ENCODE measurements at regions not wholly inside any gene's neighbourhood (a gene's known extent, or its start where the extent isn't known, plus 50 kb on each side); places are given as distances from the start of the nearest gene placed in this dataset.
"Not testable (repeated sequence)": the region's sequence is repeated elsewhere in the genome, so short reads cannot be mapped to it uniquely, and the experiment has no call there.

DNA sequence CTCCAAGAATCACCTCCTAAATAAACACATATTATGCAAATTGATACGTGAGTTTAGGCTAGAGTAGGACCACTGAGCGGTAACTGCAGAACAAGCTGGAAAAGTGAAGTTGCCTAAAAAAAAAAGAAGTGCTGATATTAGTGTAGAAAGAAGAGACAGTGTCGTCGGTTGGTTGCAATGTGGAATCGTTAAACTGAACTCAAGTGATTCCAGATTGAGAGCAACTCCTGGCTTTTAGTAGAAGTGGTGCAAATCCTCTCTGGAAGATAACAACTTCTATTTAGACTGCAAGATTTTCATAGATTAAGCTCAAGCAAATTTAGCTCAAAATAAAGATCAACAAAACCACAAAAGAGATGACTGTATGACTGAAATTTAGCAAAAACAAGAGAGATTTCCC is 97.0 kb upstream of the PGR start:
- no peak overlapping the region for H2AFZ ChIP-seq (ENCODE audit: insufficient read depth, low read depth, low read length, poor library complexity, severe bottlenecking)
- no peak overlapping the region for H3K4me3 ChIP-seq (replicated peaks in 1 of 3; ENCODE audit: low read depth in 2 of 3, low read length in 3 of 3)
- H3K79me2 ChIP-seq (ENCODE audit: insufficient read depth, low read length): no peaks in the 10 kb centered on the region
- Mint-ChIP-seq H3K27me3 (ENCODE audit: low read depth in 3 of 3) (no peaks in the 10 kb centered on the region), H3K27ac (no peak overlapping the region), H3K4me3 (no peak overlapping the region), H3K9me3 (peaks cover 13 to 44% (median 23%) of the 10 kb centered on the region in 7 donors), H3K4me1 (no peaks in the 10 kb centered on the region), H3K36me3 (no peaks in the 10 kb centered on the region)
- no peaks in the 10 kb centered on the region for H4K20me1 ChIP-seq (ENCODE audit: insufficient read depth, low read length)
- peaks cover 35 to 38% of the 10 kb centered on the region in 2 donors for H3K9me3 ChIP-seq (replicated peaks in 1 of 2; ENCODE audit: control insufficient read depth in 1 of 2, insufficient read depth in 1 of 2, low read length in 2 of 2)
- H3K4me2 ChIP-seq (replicated peaks; ENCODE audit: extremely low read depth, low read length, poor library complexity, severe bottlenecking): no peak overlapping the region
- no peaks in the 10 kb centered on the region for H3K36me3 ChIP-seq (replicated peaks in 1 of 2; ENCODE audit: control insufficient read depth in 1 of 2, insufficient read depth in 2 of 2, low read length in 2 of 2)
- no peak for DNase-seq
- TF ChIP-seq, protein P1, sequence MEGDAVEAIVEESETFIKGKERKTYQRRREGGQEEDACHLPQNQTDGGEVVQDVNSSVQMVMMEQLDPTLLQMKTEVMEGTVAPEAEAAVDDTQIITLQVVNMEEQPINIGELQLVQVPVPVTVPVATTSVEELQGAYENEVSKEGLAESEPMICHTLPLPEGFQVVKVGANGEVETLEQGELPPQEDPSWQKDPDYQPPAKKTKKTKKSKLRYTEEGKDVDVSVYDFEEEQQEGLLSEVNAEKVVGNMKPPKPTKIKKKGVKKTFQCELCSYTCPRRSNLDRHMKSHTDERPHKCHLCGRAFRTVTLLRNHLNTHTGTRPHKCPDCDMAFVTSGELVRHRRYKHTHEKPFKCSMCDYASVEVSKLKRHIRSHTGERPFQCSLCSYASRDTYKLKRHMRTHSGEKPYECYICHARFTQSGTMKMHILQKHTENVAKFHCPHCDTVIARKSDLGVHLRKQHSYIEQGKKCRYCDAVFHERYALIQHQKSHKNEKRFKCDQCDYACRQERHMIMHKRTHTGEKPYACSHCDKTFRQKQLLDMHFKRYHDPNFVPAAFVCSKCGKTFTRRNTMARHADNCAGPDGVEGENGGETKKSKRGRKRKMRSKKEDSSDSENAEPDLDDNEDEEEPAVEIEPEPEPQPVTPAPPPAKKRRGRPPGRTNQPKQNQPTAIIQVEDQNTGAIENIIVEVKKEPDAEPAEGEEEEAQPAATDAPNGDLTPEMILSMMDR (IDR thresholded peaks at IDR 0.05): no peak
- 100% methylated on average over 1 of the region's 5 CpGs for WGBS (ENCODE audit: insufficient coverage)
- no peaks in the 10 kb centered on the region for H3K27me3 ChIP-seq (ENCODE audit: control insufficient read depth in 2 of 2, insufficient read depth in 2 of 2, low read length in 2 of 2)
- no peaks in the 10 kb centered on the region for H3K4me1 ChIP-seq (ENCODE audit: control insufficient read depth in 1 of 2, insufficient read depth in 2 of 2, low read length in 2 of 2)
- no peak overlapping the region for H3K9ac ChIP-seq (ENCODE audit: insufficient read depth, low read length, poor library complexity, severe bottlenecking)
- H3K27ac ChIP-seq (ENCODE audit: low read depth in 1 of 2, low read length in 2 of 2): no peak overlapping the region
- intact Hi-C loops (cut with micrococcal nuclease): no loop called here

GRCh38 chr11:101224221-101224620 is 94.6 kb upstream of the PGR start:
- intact Hi-C loops (cut with micrococcal nuclease): no loop called here
- no peak for DNase-seq
- Mint-ChIP-seq H3K27ac (no peak overlapping the region), H3K9me3 (peaks cover 19 to 41% (median 23%) of the 10 kb centered on the region in 7 donors), H3K4me3 (no peak overlapping the region), H3K27me3 (ENCODE audit: low read depth in 3 of 3) (no peaks in the 10 kb centered on the region), H3K36me3 (no peaks in the 10 kb centered on the region), H3K4me1 (no peaks in the 10 kb centered on the region)
- no peaks in the 10 kb centered on the region for H4K20me1 ChIP-seq (ENCODE audit: insufficient read depth, low read length)
- 81% methylated on average over 2 of the region's 2 CpGs for WGBS (ENCODE audit: insufficient coverage)
- no peak overlapping the region for H3K27ac ChIP-seq (ENCODE audit: low read depth in 1 of 2, low read length in 2 of 2)
- no peak overlapping the region for H3K4me2 ChIP-seq (replicated peaks; ENCODE audit: extremely low read depth, low read length, poor library complexity, severe bottlenecking)
- no peak overlapping the region for H3K4me3 ChIP-seq (replicated peaks in 1 of 3; ENCODE audit: low read depth in 2 of 3, low read length in 3 of 3)
- peaks cover 36 to 43% of the 10 kb centered on the region in 2 donors for H3K9me3 ChIP-seq (replicated peaks in 1 of 2; ENCODE audit: control insufficient read depth in 1 of 2, insufficient read depth in 1 of 2, low read length in 2 of 2)
- H3K9ac ChIP-seq (ENCODE audit: insufficient read depth, low read length, poor library complexity, severe bottlenecking): no peak overlapping the region
- no peaks in the 10 kb centered on the region for H3K27me3 ChIP-seq (ENCODE audit: control insufficient read depth in 2 of 2, insufficient read depth in 2 of 2, low read length in 2 of 2)
- H2AFZ ChIP-seq (ENCODE audit: insufficient read depth, low read depth, low read length, poor library complexity, severe bottlenecking): no peak overlapping the region
- no peaks in the 10 kb centered on the region for H3K79me2 ChIP-seq (ENCODE audit: insufficient read depth, low read length)
- TF ChIP-seq, protein P1 (IDR thresholded peaks at IDR 0.05): no peak
- no peaks in the 10 kb centered on the region for H3K4me1 ChIP-seq (ENCODE audit: control insufficient read depth in 1 of 2, insufficient read depth in 2 of 2, low read length in 2 of 2)
- H3K36me3 ChIP-seq (replicated peaks in 1 of 2; ENCODE audit: control insufficient read depth in 1 of 2, insufficient read depth in 2 of 2, low read length in 2 of 2): no peaks in the 10 kb centered on the region

DNA sequence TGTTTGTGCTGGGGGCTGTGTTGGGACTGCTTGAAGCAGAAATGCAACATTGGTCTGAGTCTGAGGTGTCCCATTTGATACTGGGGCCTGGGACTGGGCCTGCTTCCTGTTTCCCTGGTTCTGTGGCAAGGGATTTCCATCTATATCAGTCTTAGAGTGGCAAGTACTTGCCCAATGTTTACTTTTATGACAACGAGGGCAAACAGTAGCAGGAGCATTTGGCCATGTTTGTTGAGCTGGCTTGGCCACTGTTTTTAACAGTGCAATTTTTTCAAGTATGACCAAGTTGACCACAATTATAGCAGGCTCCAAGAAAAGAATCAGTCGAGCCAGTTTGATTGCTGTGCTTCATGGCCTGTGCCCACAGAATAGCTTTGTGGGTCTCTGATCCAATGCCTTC is 88.5 kb upstream of the PGR start:
- H3K27me3 Mint-ChIP-seq (ENCODE audit: low read depth in 3 of 3); H3K4me3 ChIP-seq (replicated peaks in 1 of 3; ENCODE audit: low read depth in 2 of 3, low read length in 3 of 3); H3K27me3 ChIP-seq (ENCODE audit: control insufficient read depth in 2 of 2, insufficient read depth in 2 of 2, low read length in 2 of 2); DNase-seq; H3K79me2 ChIP-seq (ENCODE audit: insufficient read depth, low read length); H3K27ac Mint-ChIP-seq; H3K4me2 ChIP-seq (replicated peaks; ENCODE audit: extremely low read depth, low read length, poor library complexity, severe bottlenecking); H3K4me1 ChIP-seq (ENCODE audit: control insufficient read depth in 1 of 2, insufficient read depth in 2 of 2, low read length in 2 of 2); H3K36me3 ChIP-seq (replicated peaks in 1 of 2; ENCODE audit: control insufficient read depth in 1 of 2, insufficient read depth in 2 of 2, low read length in 2 of 2); H4K20me1 ChIP-seq (ENCODE audit: insufficient read depth, low read length); H3K4me1 Mint-ChIP-seq; H3K9ac ChIP-seq (ENCODE audit: insufficient read depth, low read length, poor library complexity, severe bottlenecking); H3K27ac ChIP-seq (ENCODE audit: low read depth in 1 of 2, low read length in 2 of 2); H3K36me3 Mint-ChIP-seq; H3K4me3 Mint-ChIP-seq; H2AFZ ChIP-seq (ENCODE audit: insufficient read depth, low read depth, low read length, poor library complexity, severe bottlenecking); intact Hi-C loops (cut with micrococcal nuclease): not testable (repeated sequence)
- H3K9me3 Mint-ChIP-seq: peaks cover 14 to 34% (median 19%) of the 10 kb centered on the region in 7 donors
- H3K9me3 ChIP-seq (replicated peaks in 1 of 2; ENCODE audit: control insufficient read depth in 1 of 2, insufficient read depth in 1 of 2, low read length in 2 of 2): peaks cover 17 to 28% of the 10 kb centered on the region in 2 donors
- 80% methylated on average over 1 of the region's 2 CpGs for WGBS (ENCODE audit: insufficient coverage)
